H1 (cell line): ENCODE measurements at regions not wholly inside any gene's neighbourhood (a gene's known extent, or its start where the extent isn't known, plus 50 kb on each side); places are given as distances from the start of the nearest gene placed in this dataset.

Experiments
- CTCF ChIA-PET: fragments of 300-600 bp; sonication (Branson Sonifier 250); formaldehyde crosslinking; loops from one replicate; lab custom pipeline; 2021; ENCODE audit not compliant: partially characterized antibody; lab: Charles Lee
- POLR2A ChIA-PET: fragments of 300-600 bp; sonication (Branson Sonifier 250); formaldehyde crosslinking; loops from one replicate; lab custom pipeline; 2021; ENCODE audit warnings: inconsistent platforms; ENCODE audit not compliant: partially characterized antibody; lab: Charles Lee
- DNase-seq, 2 experiments: peaks; one replicate each; pipeline versions ENCODE4 v3.0.0 to v3.0.0-alpha.2; 2010 to 2022; ENCODE audit warnings: low spot score in 2 of 2, low read depth in 1 of 2, mixed read lengths in 1 of 2
- FAIRE-seq: peaks from 2 replicates; lab custom pipeline; 2011; peaks lifted over from hg19 to GRCh38; lab: Jason Lieb, UNC
- H2AFZ ChIP-seq: 2 replicates; pipeline ENCODE4 v1.8.1; 2012; ENCODE audit warnings: low read length, inconsistent platforms
- H2AK5ac ChIP-seq: 2 replicates; pipeline ENCODE4 v1.6.1; 2013; ENCODE audit warnings: low read depth, low read length
- H2BK120ac ChIP-seq: replicated peaks from 2 replicates; pipeline ENCODE3; 2013; ENCODE audit warnings: low read depth, low read length, inconsistent platforms
- H2BK12ac ChIP-seq: 2 replicates; pipeline ENCODE4 v1.6.1; 2013; ENCODE audit warnings: low read depth, low read length
- H2BK15ac ChIP-seq: 2 replicates; pipeline ENCODE4 v1.6.1; 2013; ENCODE audit warnings: low read length
- H2BK20ac ChIP-seq: 2 replicates; pipeline ENCODE4 v1.6.1; 2013; ENCODE audit warnings: low read length
- H2BK5ac ChIP-seq: 2 replicates; pipeline ENCODE4 v1.6.1; 2013; ENCODE audit warnings: low read depth, low read length
- H3K14ac ChIP-seq: 2 replicates; pipeline ENCODE4 v1.6.1; 2013; ENCODE audit warnings: inconsistent platforms; ENCODE audit not compliant: insufficient read length
- H3K18ac ChIP-seq: 2 replicates; pipeline ENCODE4 v1.6.1; 2013; ENCODE audit warnings: low read length; ENCODE audit errors: extremely low read depth
- H3K23ac ChIP-seq: 2 replicates; pipeline ENCODE4 v1.6.1; 2013; ENCODE audit warnings: inconsistent platforms; ENCODE audit not compliant: insufficient read length
- H3K23me2 ChIP-seq: 2 replicates; pipeline ENCODE4 v1.6.1; 2013; ENCODE audit warnings: low read depth, low read length
- H3K27ac ChIP-seq: 2 replicates; pipeline ENCODE4 v1.6.1; 2011; ENCODE audit warnings: low read depth, low read length, inconsistent platforms
- H3K27me3 ChIP-seq, 4 experiments: replicated peaks in 1 of 4; 1 replicate in 1 of 4; 2 replicates in 3 of 4; pipeline versions ENCODE4 v1.6.1 to v1.8.1; 2011 to 2013; ENCODE audit warnings: low read length in 3 of 4, mild to moderate bottlenecking in 3 of 4, inconsistent platforms in 2 of 4, mixed read lengths in 2 of 4, moderate library complexity in 1 of 4; ENCODE audit not compliant: control insufficient read depth in 3 of 4, insufficient read depth in 3 of 4; ENCODE audit errors: extremely low read depth in 1 of 4
- H3K36me3 ChIP-seq, 4 experiments: 2 replicates each; pipeline versions ENCODE4 v1.6.1 to v1.8.1; 2011 to 2013; ENCODE audit warnings: mild to moderate bottlenecking in 4 of 4, low read length in 3 of 4, moderate library complexity in 2 of 4, control low read depth in 1 of 4, inconsistent platforms in 1 of 4; ENCODE audit not compliant: insufficient read depth in 4 of 4, control insufficient read depth in 2 of 4
- H3K4ac ChIP-seq: replicated peaks from 2 replicates; pipeline ENCODE3; 2013; ENCODE audit warnings: low read length, low read depth, mixed read lengths, inconsistent platforms; ENCODE audit not compliant: insufficient read length
- H3K4me1 ChIP-seq, 4 experiments: replicated peaks in 1 of 4; 1 replicate in 1 of 4; 2 replicates in 3 of 4; pipeline versions ENCODE4 v1.6.1 to v1.8.1; 2011 to 2013; ENCODE audit warnings: low read length in 3 of 4, inconsistent platforms in 2 of 4, mixed read lengths in 1 of 4; ENCODE audit not compliant: insufficient read depth in 4 of 4, control insufficient read depth in 3 of 4
- H3K4me2 ChIP-seq, 2 experiments: 2 replicates each; pipeline versions ENCODE4 v1.6.1 to v1.8.1; 2011 to 2013; ENCODE audit warnings: low read depth in 2 of 2, low read length in 2 of 2, control low read depth in 1 of 2, inconsistent platforms in 1 of 2, mild to moderate bottlenecking in 1 of 2; ENCODE audit not compliant: insufficient read depth in 1 of 2
- H3K4me3 ChIP-seq, 4 experiments: fragments of 200-600, 300-600 bp in 1 of 4; sonication (generic), shearing (Covaris generic), sonication (Bioruptor Twin) in 1 of 4; 2 replicates each; pipeline versions ENCODE4 v1.5.1 to v1.8.1; 2011 to 2016; ENCODE audit warnings: low read length in 4 of 4, low read depth in 3 of 4, control low read depth in 2 of 4, inconsistent platforms in 2 of 4, mild to moderate bottlenecking in 2 of 4, mixed read lengths in 1 of 4, moderate library complexity in 1 of 4; ENCODE audit not compliant: insufficient read depth in 2 of 4; ENCODE audit errors: extremely low read depth in 1 of 4
- H3K56ac ChIP-seq: replicated peaks from 2 replicates; pipeline ENCODE3; 2013; ENCODE audit warnings: low read depth, mild to moderate bottlenecking, mixed read lengths, low read length, inconsistent platforms; ENCODE audit not compliant: insufficient read length
- H3K79me1 ChIP-seq: 2 replicates; pipeline ENCODE4 v1.6.1; 2013; ENCODE audit warnings: low read depth, low read length, control low read depth
- H3K79me2 ChIP-seq, 2 experiments: 2 replicates each; pipeline versions ENCODE4 v1.6.1 to v1.8.1; 2012 to 2013; ENCODE audit warnings: low read length in 2 of 2, mild to moderate bottlenecking in 2 of 2, inconsistent platforms in 1 of 2; ENCODE audit not compliant: insufficient read depth in 2 of 2, control insufficient read depth in 1 of 2
- H3K9ac ChIP-seq, 4 experiments: replicated peaks in 1 of 4; 1 replicate in 1 of 4; 2 replicates in 3 of 4; pipeline versions ENCODE4 v1.6.1 to v1.8.1; 2011 to 2013; ENCODE audit warnings: low read depth in 3 of 4, low read length in 3 of 4, control low read depth in 2 of 4, mild to moderate bottlenecking in 2 of 4, moderate library complexity in 2 of 4, inconsistent platforms in 1 of 4; ENCODE audit errors: extremely low read depth in 1 of 4
- H3K9me3 ChIP-seq, 2 experiments: 2 replicates each; pipeline versions ENCODE4 v1.6.1 to v1.8.1; 2012 to 2013; ENCODE audit warnings: mild to moderate bottlenecking in 2 of 2, moderate library complexity in 2 of 2, control low read depth in 1 of 2, inconsistent platforms in 1 of 2, low read depth in 1 of 2, low read length in 1 of 2, mixed read lengths in 1 of 2; ENCODE audit not compliant: insufficient read depth in 2 of 2
- H4K20me1 ChIP-seq, 2 experiments: replicated peaks in 1 of 2; 2 replicates each; pipeline versions ENCODE3 to v1.8.1; 2011 to 2013; ENCODE audit warnings: inconsistent platforms in 2 of 2, low read length in 2 of 2, mild to moderate bottlenecking in 1 of 2; ENCODE audit not compliant: insufficient read depth in 2 of 2, control insufficient read depth in 1 of 2
- H4K5ac ChIP-seq: 2 replicates; pipeline ENCODE4 v1.6.1; 2013; ENCODE audit warnings: low read length, low read depth, mixed read lengths, inconsistent platforms; ENCODE audit not compliant: insufficient read length
- H4K8ac ChIP-seq: 2 replicates; pipeline ENCODE4 v1.8.0; 2013; ENCODE audit warnings: mild to moderate bottlenecking, moderate library complexity, low read length, inconsistent platforms; ENCODE audit not compliant: insufficient read depth; ENCODE audit errors: extremely low read depth
- H4K91ac ChIP-seq: replicated peaks from 2 replicates; pipeline ENCODE3; 2013; ENCODE audit warnings: low read length, mixed read lengths, inconsistent platforms; ENCODE audit not compliant: insufficient read length
- CTCF ChIP-seq, 3 experiments: IDR thresholded peaks; 1 replicate in 2 of 3; 2 replicates in 1 of 3; pipeline versions ENCODE4 v1.5.1 to v1.6.1; 2011; ENCODE audit warnings: low read length in 3 of 3, mild to moderate bottlenecking in 3 of 3, inconsistent platforms in 2 of 3, low read depth in 1 of 3, moderate library complexity in 1 of 3; ENCODE audit not compliant: insufficient read depth in 1 of 3; ENCODE audit errors: control extremely low read depth in 1 of 3
- RBBP5 ChIP-seq: IDR thresholded peaks from 2 replicates; pipeline ENCODE4 v1.7.1; 2012; ENCODE audit warnings: low read depth, mild to moderate bottlenecking, inconsistent platforms, low read length, moderate library complexity, borderline replicate concordance
- WGBS, 2 experiments: shearing (Covaris generic) in 1 of 2; methylation state at CpG; one replicate each; pipeline versions ENCODE4 v1.1.6 to v1.1.7; 2013 to 2015; ENCODE audit warnings: low lambda C conversion rate in 2 of 2, mixed read lengths in 2 of 2, inconsistent platforms in 1 of 2, low coverage in 1 of 2, missing lambda C conversion rate in 1 of 2; ENCODE audit not compliant: insufficient replicate concordance in 2 of 2, insufficient coverage in 1 of 2, insufficient read length in 1 of 2; ENCODE audit errors: extremely low coverage in 1 of 2, missing lambda C conversion rate in 1 of 2; 5-methylcytosine and 5-hydroxymethylcytosine counted together

- POLR2A ChIA-PET: no interaction called here
- no peak overlapping the region for H3K4me3 ChIP-seq
- H4K20me1 ChIP-seq: no peaks in the 10 kb centered on the region
- no peak overlapping the region for H2AK5ac ChIP-seq
- H2BK20ac ChIP-seq: no peak overlapping the region
- H3K9me3 ChIP-seq: no peaks in the 10 kb centered on the region
- no peak overlapping the region for H3K4ac ChIP-seq
- TF ChIP-seq RBBP5 (no peak), CTCF (IDR thresholded peaks at IDR 0.05; ENCODE audit: control extremely low read depth in 1 of 3, insufficient read depth in 1 of 3, low read depth in 1 of 3, low read length in 3 of 3) (no peak)
- TF ChIP-seq, all 59 proteins: peak for 0
- Histone ChIP-seq H4K5ac (no peak overlapping the region), H3K27ac (no peak overlapping the region), H3K4me2 (no peak overlapping the region), H3K79me2 (no peaks in the 10 kb centered on the region), H2AFZ (no peak overlapping the region), H2BK5ac (no peak overlapping the region), H3K79me1 (no peaks in the 10 kb centered on the region), H3K56ac (no peak overlapping the region), H2BK120ac (no peak overlapping the region), H4K91ac (no peak overlapping the region), H3K23ac (no peak overlapping the region), H3K23me2 (no peaks in the 10 kb centered on the region), H2BK12ac (no peak overlapping the region), H3K27me3 (no peaks in the 10 kb centered on the region), H3K9ac (no peak overlapping the region), H3K4me1 (peaks cover 0 to 12% (median 3%) of the 10 kb centered on the region in 4 experiments; a peak in 4 of 7 replicates), H4K8ac (no peak overlapping the region), H2BK15ac (no peak overlapping the region), H3K14ac (no peak overlapping the region), H3K18ac (no peak overlapping the region), H3K36me3 (no peaks in the 10 kb centered on the region)
- FAIRE-seq (no peak), DNase-seq (no peak)
- CTCF ChIA-PET: no interaction called here
- 90% methylated on average over 19 of the region's 22 CpGs; no CpG with 5 or more reads in 1 of the 2 experiments for WGBS, 2 experiments
Measured at GRCh38 chr18:78774741-78775141, 204.9 kb upstream of the SALL3 start.
